GM19397 (cell line): ENCODE measurements at regions not wholly inside any gene's neighbourhood (a gene's known extent, or its start where the extent isn't known, plus 50 kb on each side); places are given as distances from the start of the nearest gene placed in this dataset.

Experiments used
- ATAC-seq: cut with Tn5 transposase; IDR thresholded peaks from one replicate; pipeline ENCODE4 v1.9.1; 2021; ENCODE audit warnings: mild to moderate bottlenecking, moderate library complexity; ENCODE audit not compliant: unreplicated experiment

DNA sequence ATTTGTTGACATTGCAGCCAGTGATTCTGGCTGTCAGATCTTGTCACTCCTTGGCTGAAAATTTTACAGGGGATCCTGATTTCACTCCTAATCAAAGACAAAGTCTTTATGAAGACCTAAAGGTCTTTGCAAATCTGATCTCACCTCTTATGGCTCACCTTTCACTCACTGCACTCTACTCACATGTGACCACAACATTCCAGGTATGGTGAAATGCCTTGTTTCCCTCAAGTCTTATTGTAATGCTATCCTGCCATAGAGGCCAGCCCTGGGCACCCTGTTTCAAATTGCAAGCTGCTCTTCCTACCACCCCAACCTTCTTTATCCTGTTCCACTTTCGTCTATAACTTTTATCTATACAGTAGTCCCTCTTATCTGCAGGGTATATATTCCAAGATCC lies 200.1 kb downstream of the NDFIP2 start:
- ATAC-seq = no peak

DNA sequence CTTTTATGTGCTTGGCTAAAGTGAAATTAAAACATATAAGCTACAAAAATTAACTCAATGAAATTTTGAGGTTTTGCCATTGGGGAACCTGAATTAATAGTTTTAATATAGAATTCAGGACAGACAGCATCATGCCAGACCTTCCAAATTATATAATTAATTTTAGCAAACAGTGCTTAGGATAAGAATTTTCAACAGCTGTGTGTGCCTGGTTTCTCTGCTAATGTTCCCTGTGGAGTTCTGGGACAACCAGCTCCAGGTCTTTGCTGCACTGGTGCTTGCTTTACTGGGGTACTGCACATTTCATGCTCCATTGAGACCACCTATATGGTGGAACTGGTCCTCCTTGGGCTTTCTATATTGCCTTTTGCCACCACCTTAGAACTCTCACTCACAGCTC lies 199.5 kb downstream of the NDFIP2 start:
- no peak for ATAC-seq

DNA sequence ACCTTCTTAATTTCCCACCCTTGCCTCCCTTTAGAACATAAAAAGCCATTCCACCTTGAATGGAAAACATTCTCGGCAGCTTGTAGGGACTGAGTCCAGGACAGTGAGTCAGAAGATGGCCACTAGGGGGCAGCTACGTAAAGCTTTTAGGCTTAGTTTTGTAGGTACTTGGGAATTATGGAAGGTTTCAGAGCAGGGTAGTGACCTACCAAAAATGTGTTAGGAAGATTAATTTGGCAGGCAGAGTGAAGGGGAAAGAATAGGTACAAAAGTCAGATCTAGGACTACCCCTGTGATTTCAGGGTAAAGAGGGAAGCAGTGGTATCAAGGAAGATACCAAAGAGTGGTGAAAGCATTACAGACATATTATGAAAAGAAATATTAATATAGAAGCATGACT lies 198.4 kb downstream of the NDFIP2 start:
- ATAC-seq = no peak

DNA sequence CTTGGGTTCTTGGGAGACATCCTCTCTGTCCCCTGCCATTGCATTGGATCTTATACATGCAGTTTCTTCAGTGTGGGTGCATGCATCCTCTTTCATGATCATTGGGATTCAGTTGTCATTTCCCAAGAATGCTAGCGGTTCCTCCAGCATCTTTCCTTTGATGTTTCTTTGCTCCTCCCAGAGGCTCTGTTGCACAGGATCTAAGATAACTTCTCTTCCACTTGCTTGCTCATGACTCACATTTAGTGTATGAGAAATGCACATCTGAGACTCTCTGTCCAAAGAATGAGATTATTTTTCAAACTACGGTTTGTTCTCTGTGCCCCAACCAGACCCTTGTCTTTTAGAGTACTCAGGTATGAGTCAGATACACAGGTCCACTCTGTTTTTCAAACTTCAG lies 197.1 kb downstream of the NDFIP2 start:
- ATAC-seq = no peak

DNA sequence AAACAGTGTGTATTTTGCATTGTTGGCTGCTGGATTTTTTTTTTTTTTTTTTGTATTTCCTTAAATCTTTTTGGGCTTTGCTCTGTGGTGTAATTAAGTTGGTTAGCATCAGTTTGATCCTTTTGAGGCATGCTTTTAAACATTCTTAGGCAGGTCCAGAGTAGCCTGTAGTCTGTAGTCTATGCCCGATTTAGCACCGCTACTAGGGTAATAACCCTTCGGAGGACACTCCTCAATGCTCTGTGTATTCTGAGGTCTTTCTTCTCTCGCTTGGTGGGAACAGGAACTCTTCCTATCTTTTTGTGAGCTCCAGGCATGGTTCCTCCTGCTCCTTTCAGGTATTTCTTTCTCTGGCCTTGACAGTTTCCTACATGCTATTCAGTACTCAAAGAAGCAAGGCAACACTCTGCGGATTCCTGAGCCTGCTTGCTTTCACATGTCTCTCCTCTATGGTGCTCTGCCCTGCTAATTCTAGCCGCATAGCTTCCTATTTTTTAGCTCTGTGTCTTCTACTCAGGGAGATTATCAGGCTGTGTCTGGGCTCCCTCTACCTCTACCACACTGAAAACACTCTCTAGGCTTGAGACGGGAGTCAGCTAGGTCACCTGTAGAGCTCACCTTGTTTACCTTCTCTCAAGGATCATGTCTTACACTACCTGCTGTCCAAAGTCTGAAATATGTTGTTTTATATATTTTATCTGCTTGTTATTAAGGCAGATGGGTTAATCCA lies 195.1 kb downstream of the NDFIP2 start:
- ATAC-seq = no peak

DNA sequence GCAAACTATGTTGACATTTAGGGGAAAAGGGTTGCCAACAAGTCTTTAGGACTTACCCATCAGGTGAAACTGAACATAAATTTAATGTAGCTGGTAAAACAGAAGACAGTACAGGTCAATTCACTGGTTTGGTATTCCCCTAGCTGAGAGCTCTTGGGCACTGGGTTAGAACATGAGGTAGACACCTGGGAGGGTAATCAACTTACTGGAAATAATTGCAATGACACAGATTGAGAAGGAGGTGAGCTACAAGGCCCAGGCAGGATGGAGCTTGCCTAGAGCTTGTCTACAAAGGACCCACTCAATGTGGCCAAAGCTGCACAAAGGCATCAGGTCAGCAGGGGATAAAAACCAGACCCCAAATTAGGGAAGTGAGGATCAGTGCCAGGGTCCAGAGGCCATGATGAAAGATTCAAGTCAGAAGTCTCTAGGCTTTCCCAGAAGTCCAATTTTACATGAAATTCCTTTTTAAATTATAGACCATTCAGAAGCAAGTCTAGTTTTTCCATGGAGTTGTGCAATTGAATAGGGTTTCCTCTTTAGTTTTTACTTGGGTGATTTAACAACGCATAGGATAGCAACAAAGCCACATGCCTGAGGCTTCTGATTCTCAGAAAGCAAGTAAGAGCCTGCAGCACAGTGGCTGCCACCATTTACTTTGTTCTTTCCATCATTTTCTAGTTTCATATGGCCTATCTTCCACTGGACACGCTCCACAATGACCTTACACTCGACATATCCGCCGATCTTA lies 194.0 kb downstream of the NDFIP2 start:
- no peak for ATAC-seq

DNA sequence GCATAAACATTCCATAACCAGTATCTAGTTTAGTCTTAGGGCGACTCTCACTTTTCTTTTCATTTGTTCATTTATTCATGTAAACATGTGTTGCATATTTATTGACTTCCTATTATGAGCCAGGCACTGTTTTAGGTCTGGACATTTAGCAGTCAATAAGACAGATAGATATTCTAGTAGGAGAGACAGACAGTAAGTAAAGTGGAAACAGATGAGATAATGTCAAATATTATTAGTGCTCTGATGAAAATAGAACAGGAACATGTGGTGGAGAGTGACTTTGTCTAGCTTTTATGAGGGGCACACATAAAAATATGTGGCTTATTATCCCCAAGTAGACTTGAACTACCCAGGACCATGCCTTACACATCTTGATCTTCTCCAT lies 193.0 kb downstream of the NDFIP2 start:
- ATAC-seq = no peak

DNA sequence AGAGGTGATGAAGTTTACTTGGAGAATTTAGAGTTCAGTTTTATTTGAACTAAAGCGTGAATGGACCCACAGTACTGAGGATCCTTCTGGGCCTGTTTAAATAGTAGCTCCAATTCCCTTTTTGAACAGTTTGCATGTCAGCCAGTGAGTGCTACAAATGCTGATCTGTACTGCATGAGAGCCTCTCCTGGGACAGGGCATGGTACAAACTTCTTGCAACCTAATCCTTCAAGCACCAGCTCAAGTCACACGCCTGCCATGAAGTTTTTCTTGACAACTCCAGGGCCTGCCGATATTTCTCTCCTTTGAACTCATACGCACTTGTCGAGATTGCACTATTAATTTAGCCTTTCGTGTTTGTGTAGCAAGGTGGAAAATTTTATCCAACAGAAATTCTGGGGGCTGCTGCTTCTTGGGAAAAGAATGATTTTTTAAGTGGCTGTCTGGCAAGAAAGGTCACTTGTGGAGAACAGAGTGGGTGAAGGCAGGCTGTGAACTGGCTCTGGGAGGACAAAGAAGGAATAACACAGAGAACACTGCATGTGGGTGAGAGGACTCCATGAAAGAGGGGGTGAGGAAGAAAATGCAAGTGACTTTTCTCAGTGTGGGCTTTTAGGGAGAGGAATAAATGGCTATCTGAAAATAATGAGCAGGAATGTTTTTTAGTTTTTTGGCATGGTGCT lies 192.5 kb downstream of the NDFIP2 start:
- ATAC-seq = no peak

DNA sequence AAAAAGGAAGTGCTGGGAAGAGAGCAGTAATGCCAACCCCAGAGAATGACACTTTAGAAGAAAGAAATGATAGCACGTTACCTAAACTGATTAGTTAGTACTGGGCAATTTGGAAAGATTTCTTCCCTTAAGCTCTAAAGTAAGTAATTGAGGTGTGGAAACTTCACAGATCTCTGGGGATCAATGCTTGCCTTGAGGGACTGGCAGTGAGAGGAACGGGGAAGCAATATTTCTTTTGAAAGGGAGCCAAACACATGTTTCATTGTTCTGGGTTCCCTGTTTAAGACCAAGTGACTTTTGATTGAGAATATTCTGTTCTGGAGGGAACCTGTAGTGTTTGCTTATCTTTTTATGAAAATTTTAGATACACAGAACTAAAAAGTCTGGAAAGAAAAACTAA lies 190.5 kb downstream of the NDFIP2 start:
- ATAC-seq = no peak

DNA sequence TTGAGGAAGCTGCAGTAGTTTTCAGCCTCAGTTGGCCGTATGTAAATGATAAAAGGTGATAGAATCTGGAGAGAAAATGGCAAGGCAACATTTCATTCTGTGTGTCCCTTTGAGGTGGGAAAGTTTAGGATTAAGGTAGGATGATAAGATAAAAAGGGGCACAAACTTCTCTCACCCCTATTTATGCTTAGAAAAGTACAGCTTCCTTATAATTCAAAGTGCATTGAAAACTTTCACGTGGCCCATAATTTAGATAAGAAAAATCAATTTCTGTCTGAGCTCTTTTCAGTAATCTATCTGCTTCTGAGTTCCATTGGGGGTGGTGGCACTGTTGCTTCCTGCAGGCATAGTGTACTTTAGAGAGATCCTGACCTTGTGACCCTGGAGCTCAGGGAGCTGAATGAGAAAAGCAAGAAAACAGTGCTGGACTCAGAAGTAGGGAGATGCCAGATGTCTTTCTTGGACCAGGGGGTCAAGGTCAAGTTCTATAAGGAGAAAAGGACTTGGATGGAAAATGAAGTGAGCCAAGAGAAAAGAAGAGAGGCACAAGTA lies 187.3 kb downstream of the NDFIP2 start:
- no peak for ATAC-seq

DNA sequence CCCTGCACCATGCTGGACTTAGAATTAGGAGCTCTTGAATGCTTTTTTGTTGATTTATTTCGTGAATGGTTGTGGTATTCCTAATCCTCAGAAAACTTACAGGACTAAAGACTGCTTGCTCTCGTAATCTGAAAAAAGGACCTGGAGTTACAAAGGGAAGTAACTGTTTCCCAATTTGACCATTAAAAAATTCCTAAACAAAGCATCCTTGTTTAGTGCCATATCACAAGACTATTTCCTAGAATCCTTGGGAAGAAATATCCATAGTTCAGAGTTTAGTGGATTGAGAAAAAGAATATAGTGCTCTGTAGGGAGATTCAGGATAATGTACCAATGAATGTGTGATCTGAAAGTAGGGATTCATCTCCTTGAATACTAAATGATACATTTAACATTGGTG lies 186.8 kb downstream of the NDFIP2 start:
- no peak for ATAC-seq

DNA sequence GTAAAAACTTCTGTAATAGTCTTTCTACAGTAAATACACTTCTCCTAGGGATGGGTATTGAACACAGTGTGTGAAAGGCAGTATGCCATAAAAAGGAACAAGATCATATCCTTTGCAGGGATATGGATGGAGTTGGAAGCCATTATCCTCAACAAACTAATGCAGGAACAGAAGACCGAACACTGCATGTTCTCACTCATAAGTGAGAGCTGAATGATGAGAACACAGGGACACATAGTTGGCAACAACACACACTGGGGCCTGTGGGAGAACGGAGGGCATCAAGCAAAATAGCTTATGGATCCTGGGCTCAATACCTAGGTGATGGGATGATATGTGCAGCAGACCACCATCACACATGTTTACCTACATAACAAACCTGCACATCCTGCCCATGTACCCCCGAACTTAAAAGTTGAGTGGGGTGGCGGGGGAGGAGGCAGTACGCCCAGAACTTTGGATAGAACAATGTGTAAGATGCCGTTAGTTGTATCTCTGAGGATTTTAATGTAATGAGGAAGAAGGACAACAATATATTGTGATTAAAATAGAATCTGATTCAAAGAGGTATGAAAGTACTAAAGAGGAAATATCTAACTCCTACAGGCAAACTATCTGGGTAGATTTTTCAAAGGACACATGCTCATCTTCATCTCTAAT lies 183.2 kb downstream of the NDFIP2 start:
- no peak for ATAC-seq

DNA sequence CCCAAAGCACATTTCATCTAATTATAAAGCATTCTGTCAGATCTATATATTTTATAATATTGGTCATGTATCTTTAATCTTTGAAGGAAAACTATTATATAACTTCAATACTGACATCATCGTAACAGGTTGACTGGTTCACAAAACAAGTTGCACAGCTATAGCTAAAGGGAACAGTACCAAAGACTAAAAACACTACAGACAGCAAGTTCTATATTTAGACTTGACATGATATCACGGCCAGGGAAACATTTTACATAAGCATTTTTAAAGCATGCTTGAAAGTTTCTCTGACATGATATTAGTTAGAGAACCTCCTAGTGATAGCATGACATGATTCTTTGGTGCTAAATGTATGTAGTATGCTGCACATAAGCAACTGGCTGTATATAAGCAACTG lies 182.5 kb downstream of the NDFIP2 start:
- ATAC-seq = no peak

DNA sequence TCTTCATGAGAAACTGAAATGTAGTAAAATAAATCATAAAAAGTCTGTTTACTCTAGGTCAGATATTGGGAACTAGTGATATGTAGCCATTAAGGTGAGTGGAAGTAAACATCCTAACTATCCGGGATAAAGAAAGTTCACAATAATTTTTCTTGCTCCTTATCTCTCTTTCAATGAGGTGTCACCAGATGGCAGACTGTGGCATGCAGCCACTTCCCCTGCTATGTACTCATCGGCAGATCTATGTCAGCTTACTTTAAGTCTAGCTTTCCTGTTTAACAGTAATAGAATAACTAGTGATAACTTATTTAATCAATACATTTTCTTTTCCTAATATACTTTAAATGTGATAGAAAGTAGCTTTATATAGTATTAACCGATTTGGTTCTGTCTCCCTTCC lies 181.9 kb downstream of the NDFIP2 start:
- ATAC-seq = no peak

DNA sequence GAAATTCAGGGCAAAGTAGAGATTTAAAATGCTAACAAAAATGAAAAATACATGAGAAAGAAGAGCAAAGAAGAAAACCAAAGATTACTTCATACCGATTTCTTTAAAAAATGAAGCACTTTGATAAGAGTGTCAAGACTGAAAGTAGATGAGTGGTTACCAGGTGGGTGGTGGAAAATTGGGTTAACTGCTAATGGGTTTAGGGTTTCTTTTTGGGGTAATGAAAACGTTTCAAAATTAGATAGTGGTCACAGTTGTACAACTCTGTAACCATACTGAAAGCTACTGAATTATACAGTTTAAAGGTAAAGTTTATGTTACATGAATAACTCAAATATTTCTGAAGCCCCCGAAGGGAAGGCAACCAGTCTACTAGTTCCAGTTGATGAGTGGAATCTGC lies 179.4 kb downstream of the NDFIP2 start:
- ATAC-seq = no peak

DNA sequence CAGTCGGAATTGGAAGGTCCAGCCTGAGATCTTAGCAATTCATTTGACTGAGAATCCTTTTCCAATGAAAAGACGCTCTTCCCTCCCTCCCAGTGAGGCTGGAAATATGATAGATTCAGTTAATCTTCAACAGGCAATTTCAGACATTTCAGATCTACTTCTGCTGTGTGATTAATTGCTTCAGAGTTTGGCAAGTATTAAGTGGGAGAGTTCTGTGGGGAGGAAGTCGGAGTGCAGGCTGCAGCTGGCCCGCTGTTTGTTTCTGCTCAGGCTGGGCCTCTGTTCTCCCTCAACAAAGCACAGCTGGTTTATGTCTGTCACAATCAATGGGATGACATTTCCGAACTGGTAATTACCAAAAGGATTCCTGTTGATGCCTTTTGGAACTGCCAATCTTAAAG lies 178.2 kb downstream of the NDFIP2 start:
- ATAC-seq = no peak

DNA sequence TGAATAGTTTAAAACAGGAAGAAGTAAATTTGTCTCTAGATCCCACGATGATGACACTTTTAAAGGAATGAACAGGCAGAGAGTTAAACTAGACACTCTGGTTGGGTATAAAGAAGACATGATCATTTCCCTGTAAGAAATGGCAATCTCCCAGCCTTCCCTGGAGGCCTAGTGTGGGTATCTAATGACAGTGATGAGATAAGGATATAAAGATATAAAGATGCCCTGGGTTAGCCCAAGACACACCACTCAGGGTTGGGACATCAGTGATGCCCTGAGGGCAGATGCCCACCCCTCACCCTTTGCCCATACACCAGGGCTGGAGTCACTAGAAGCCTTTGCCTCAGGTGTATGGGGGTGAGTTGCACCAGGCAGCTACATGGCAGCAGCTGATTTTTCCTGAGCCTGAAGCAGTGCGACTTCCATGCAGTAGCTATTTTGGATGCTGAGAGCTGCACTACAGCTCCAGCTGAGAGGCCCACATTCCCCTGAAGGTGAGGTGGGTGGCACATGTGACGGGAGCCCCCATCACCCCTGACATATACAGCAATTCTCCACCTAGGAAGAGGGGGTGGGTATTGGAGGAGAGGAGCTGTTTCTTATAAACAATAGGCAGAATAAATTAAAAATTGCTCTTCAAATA lies 177.5 kb downstream of the NDFIP2 start:
- no peak for ATAC-seq

DNA sequence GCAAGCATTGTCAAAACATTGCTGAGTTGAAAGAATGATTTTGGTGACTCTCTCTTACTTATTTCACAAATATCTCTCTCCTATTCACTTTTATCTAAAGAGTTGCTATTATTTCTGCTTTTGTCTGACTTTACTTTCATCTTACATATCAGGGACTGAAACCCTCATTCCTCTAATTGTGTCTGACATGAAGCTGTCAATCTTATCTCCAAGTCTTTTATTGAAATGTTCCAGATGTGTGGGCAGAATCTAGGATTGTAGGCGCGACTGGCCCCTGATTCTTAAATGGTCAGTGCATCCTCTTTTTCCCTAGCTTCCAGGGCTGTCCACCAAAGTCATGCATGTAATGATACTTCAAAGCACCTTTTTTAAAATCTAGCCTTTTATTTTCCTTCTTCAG lies 174.6 kb downstream of the NDFIP2 start:
- ATAC-seq = no peak

DNA sequence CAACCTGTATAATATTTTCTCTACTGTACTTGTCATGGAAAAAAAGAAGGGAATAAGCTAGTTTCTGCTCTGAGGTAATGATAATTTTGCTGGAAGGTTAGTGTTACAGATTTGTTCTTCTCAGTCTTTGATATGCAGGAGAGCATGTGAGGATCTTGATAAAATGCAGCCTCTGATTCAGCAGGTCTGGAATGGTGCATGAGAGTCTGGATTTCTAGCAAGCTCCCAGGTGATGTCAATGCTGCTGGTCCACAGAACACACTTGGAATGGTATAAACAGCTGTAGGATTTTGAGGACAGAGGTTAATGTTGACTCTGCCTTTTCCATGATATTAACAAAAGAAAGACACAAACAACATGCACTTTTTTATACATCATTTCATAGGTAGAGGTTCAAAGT lies 173.6 kb downstream of the NDFIP2 start:
- ATAC-seq = no peak

DNA sequence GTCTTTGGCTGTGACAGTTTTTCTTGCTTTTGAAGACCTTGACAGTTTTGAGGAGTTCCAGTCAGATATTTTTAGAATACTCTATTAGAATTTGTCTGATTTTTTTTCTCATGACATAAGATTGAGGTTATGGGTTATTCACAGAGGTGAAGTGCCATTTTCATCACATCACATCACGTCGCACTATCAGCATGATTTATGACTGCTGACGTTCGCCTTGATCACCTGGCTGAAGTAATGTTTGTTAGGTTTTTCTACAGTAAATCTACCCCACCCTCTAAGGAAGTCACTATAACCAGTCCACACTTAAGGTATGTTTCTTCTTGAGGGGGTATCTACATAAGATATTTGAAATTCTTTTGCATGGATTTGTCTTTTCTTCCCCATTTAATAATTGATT lies 169.7 kb downstream of the NDFIP2 start:
- no peak for ATAC-seq

DNA sequence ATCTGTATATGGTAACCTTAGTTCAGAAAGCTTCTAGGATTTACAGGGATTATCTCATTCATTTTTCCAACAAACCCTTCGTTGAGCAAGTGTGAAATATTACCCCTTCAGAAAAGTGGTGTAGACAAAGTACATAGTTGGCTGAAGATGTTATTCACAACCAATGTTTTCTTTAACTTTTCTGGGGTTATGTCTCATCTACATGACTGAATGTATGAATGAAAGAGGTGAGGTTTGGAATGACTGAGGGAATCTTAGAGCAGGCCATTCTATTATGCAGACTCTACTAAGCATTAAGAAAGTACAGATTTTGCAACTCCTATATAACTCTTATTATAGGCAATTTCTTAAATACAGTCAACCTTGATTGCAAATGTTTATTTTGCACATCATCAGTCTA lies 167.2 kb downstream of the NDFIP2 start:
- no peak for ATAC-seq
